ENCODE measurements at regions not wholly inside any gene's neighbourhood (a gene's known extent, or its start where the extent isn't known, plus 50 kb on each side); places are given as distances from the start of the nearest gene placed in this dataset.
A peak's percentile ranks its signal among the peaks of the same experiment; 100 is the strongest.

DNA sequence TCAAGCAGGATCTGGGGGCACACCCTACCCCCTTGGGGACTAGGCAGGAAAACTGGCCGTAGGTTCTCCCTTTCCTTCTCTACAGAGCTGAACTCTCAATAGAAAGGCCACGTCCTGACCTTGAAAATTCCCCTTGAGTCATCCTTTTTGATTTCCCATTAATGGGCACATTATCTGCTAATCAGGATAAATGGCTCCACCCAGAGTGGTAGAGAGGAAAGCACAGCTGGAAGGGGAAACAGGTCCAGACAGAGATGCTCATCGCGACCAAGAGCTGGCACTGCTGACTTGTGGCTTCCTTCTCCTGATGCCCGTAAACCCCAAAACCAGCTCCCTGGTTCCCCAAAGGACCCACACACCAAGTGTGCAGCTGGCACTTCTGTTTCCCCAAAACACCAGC is 206.5 kb upstream of the CDH5 start:
- peak; percentile 41; the same call in 1 of the 2 replicates for TF ChIP-seq CTCF (conservative IDR thresholded peaks at IDR 0.05; ENCODE audit: low read depth, low read length)
- TF ChIP-seq POLR2A (IDR thresholded peaks at IDR 0.05; ENCODE audit: low read depth, low read length), result no peak
- TF ChIP-seq, protein P1, sequence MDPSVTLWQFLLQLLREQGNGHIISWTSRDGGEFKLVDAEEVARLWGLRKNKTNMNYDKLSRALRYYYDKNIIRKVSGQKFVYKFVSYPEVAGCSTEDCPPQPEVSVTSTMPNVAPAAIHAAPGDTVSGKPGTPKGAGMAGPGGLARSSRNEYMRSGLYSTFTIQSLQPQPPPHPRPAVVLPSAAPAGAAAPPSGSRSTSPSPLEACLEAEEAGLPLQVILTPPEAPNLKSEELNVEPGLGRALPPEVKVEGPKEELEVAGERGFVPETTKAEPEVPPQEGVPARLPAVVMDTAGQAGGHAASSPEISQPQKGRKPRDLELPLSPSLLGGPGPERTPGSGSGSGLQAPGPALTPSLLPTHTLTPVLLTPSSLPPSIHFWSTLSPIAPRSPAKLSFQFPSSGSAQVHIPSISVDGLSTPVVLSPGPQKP (IDR thresholded peaks at IDR 0.05; ENCODE audit: borderline replicate concordance, low read depth, low read length), result no peak
- TF ChIP-seq RCOR1 (IDR thresholded peaks at IDR 0.05; ENCODE audit: insufficient replicate concordance, low read length), result no peak
- no peak for TF ChIP-seq BHLHE40 (IDR thresholded peaks at IDR 0.05; ENCODE audit: low read depth, low read length)
- peak; percentile 48 for TF ChIP-seq RAD21 (IDR thresholded peaks at IDR 0.05; ENCODE audit: low read length)
- TF ChIP-seq, protein P2, sequence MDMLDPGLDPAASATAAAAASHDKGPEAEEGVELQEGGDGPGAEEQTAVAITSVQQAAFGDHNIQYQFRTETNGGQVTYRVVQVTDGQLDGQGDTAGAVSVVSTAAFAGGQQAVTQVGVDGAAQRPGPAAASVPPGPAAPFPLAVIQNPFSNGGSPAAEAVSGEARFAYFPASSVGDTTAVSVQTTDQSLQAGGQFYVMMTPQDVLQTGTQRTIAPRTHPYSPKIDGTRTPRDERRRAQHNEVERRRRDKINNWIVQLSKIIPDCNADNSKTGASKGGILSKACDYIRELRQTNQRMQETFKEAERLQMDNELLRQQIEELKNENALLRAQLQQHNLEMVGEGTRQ (IDR thresholded peaks at IDR 0.05; ENCODE audit: low read depth, low read length), result no peak
- TF ChIP-seq RFX5 (IDR thresholded peaks at IDR 0.05; ENCODE audit: low read depth, low read length), result no peak
- TF ChIP-seq CEBPB (IDR thresholded peaks at IDR 0.05; ENCODE audit: low read depth, low read length), result no peak
- no peak for TF ChIP-seq CHD1 (IDR thresholded peaks at IDR 0.05; ENCODE audit: low read depth, low read length)
- 0 out of 2 replicates have a peak, but pooled peaks have one; percentile 21 for TF ChIP-seq SMC3 (IDR thresholded peaks at IDR 0.05; ENCODE audit: low read depth, low read length)
- TF ChIP-seq MAZ (IDR thresholded peaks at IDR 0.05; ENCODE audit: borderline replicate concordance, low read depth, low read length), result no peak
- no peak for TF ChIP-seq FOS (IDR thresholded peaks at IDR 0.05; ENCODE audit: low read depth, low read length)
- no peak for TF ChIP-seq MXI1 (IDR thresholded peaks at IDR 0.05; ENCODE audit: borderline replicate concordance, low read depth, low read length)
